A673 (cell line): ENCODE measurements at regions not wholly inside any gene's neighbourhood (a gene's known extent, or its start where the extent isn't known, plus 50 kb on each side); places are given as distances from the start of the nearest gene placed in this dataset.

ENCODE experiments used
- CTCF ChIP-seq: fragments of 300-800, 200-600 bp; sonication (generic); conservative IDR thresholded peaks from 2 replicates; pipeline ENCODE4 v1.5.1; 2017; ENCODE audit warnings: low read depth, mild to moderate bottlenecking, antibody characterized with exemption, low read length, moderate library complexity, mixed read lengths
- EZH2 ChIP-seq: fragments of 200-600 bp; sonication (generic); IDR thresholded peaks from 2 replicates; pipeline ENCODE4 v1.6.1; 2017; ENCODE audit warnings: borderline replicate concordance, low read depth, mild to moderate bottlenecking, mixed read lengths, antibody characterized with exemption, low read length; ENCODE audit not compliant: poor library complexity, severe bottlenecking

DNA sequence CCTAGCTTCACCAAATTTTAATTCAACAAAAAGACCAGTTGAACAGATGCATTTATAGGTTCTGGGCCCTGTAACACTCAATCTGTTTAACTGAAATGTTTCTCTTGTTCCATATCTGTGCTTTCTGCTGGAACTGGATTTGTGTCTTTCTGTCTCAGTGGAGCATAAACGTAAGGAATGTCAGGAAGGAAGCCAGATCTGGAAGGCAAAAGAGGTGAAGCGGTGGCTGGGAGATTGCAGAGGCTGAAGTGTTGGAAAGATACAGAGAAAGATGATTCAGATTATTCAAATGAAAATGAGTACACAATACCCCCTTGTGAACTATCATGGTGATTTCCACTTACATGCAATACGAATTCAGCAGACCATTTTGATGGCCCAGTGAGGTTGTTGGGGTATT, 406.8 kb downstream of the BRINP1 start:
- no peak for TF ChIP-seq CTCF
- no peak for TF ChIP-seq EZH2
